ENCODE measurements at regions not wholly inside any gene's neighbourhood (a gene's known extent, or its start where the extent isn't known, plus 50 kb on each side); places are given as distances from the start of the nearest gene placed in this dataset.
"Not testable (repeated sequence)": the region's sequence is repeated elsewhere in the genome, so short reads cannot be mapped to it uniquely, and the experiment has no call there.

DNA sequence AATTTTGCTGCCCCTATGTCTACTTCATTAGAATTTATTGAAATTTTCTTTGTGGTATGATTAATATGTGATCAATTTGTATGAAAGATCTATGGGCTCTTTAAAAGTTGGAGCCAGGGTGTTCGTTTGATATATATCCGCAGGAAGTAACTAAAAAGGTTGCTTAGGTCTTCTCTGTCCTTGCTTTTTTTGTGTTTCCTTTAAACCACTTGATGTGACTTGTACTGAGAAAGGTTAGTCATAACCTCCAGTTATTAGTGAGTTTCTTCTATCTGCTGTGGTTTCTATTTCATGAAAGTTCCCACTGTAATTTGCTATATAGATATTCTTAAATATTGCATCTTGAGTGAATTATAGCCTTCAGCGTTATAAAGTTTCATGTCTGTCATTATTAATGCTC lies 585.3 kb upstream of the ARID1B start:
- no peaks in the 10 kb centered on the region for H3K9me3 ChIP-seq
- H3K36me3 ChIP-seq = no peaks in the 10 kb centered on the region
- TF ChIP-seq, protein P1, sequence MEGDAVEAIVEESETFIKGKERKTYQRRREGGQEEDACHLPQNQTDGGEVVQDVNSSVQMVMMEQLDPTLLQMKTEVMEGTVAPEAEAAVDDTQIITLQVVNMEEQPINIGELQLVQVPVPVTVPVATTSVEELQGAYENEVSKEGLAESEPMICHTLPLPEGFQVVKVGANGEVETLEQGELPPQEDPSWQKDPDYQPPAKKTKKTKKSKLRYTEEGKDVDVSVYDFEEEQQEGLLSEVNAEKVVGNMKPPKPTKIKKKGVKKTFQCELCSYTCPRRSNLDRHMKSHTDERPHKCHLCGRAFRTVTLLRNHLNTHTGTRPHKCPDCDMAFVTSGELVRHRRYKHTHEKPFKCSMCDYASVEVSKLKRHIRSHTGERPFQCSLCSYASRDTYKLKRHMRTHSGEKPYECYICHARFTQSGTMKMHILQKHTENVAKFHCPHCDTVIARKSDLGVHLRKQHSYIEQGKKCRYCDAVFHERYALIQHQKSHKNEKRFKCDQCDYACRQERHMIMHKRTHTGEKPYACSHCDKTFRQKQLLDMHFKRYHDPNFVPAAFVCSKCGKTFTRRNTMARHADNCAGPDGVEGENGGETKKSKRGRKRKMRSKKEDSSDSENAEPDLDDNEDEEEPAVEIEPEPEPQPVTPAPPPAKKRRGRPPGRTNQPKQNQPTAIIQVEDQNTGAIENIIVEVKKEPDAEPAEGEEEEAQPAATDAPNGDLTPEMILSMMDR (IDR thresholded peaks at IDR 0.05; ENCODE audit: low read depth, low read length) = no peak
- DNase-seq = no peak
- H3K4me1 ChIP-seq = no peaks in the 10 kb centered on the region; the same call in 1 of the 2 replicates
- H3K27me3 ChIP-seq = no peaks in the 10 kb centered on the region
- no peak overlapping the region for H3K4me3 ChIP-seq (ENCODE audit: low read depth, low read length)

DNA sequence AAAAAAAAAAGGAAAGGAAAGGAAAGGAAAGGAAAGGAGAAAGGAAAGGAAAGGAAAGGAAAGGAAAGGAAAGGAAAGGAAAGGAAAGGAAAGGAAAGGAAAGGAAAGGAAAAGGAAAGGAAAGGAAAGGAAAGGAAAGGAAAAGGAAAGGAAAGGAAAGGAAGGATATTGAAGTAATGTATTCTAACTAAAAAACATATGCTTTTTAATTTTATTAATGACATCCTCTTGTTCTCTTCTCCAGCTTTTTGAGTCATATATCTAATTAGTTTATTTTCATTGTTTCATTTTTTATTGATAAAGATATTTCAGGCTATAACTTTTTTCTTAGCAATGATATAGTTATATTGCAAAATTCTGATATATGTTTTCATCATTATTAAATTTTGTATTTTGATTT lies 585.8 kb upstream of the ARID1B start:
- H3K4me1 ChIP-seq; H3K4me3 ChIP-seq (ENCODE audit: low read depth, low read length); H3K9me3 ChIP-seq; DNase-seq; H3K27me3 ChIP-seq; H3K36me3 ChIP-seq: not testable (repeated sequence)

DNA sequence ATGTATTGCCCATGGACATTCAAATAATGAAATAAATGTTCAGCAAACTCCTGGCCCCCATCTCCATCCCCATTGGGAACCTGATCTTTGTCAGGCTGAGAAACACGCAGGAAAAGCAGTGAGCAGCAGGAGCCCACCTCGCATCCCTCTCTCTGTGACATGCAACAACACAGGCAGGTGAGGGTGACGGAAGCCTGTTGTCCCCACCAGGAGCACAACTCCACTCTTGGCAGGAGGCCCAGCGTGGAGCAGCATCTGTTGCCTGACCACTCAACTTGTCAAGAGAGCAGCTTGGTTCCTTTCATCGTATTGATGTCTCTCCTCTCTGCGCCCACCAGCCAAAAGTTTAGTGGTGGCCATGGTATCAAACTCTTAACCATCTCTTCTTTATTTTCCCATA lies 586.9 kb upstream of the ARID1B start:
- H3K4me3 ChIP-seq (ENCODE audit: low read depth, low read length) = no peak overlapping the region
- DNase-seq = peak; percentile 59
- TF ChIP-seq, protein P1 (IDR thresholded peaks at IDR 0.05; ENCODE audit: low read depth, low read length) = no peak
- no peaks in the 10 kb centered on the region; the same call in 1 of the 2 replicates for H3K4me1 ChIP-seq
- no peaks in the 10 kb centered on the region for H3K27me3 ChIP-seq
- no peaks in the 10 kb centered on the region for H3K36me3 ChIP-seq
- H3K9me3 ChIP-seq = no peaks in the 10 kb centered on the region

DNA sequence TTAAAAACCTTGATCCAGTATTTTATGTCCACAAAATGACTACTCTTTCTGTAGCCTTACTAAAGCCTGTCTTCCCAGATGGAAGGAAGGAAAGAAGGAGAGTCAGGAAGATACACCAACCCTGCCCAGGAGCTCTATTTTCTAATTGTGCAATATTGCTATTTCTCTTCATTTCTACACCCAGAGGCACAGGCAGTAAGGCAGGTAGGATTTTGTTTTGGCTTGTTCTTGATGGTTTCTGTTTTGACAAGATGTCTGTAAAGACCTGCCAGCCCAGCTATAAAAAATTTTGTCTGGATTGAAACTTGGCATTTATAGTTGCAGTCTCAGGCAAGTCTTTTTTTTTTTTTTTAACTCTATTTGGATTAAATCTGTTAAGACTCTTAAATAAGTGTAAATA lies 587.5 kb upstream of the ARID1B start:
- Histone ChIP-seq H3K27me3 (no peaks in the 10 kb centered on the region), H3K4me1 (no peaks in the 10 kb centered on the region; the same call in 1 of the 2 replicates), H3K4me3 (ENCODE audit: low read depth, low read length) (no peak overlapping the region), H3K9me3 (no peaks in the 10 kb centered on the region), H3K36me3 (no peaks in the 10 kb centered on the region)
- TF ChIP-seq, protein P1 (IDR thresholded peaks at IDR 0.05; ENCODE audit: low read depth, low read length) = no peak
- no peak for DNase-seq

DNA sequence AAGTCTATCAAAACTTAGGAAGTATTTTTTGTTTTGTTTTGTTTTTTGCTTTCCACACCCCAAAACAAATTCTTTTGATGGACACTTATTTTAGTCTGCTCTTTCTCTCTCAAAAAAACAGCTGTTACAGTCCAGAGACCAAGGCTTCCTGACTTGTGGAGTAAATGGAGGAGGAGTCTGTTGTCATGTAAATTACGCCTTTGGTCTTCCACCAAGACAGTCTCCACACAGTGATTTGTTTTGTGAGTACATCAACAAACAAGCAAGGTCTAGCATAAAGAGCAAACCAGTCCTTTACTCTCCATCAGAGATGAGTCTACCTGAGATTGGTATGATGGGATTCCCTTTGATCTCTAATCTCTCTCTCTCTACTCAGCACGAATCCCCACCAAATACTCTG lies 588.0 kb upstream of the ARID1B start:
- Histone ChIP-seq H3K27me3 (no peaks in the 10 kb centered on the region), H3K4me1 (no peaks in the 10 kb centered on the region; the same call in 1 of the 2 replicates), H3K36me3 (no peaks in the 10 kb centered on the region), H3K9me3 (no peaks in the 10 kb centered on the region), H3K4me3 (ENCODE audit: low read depth, low read length) (no peak overlapping the region)
- TF ChIP-seq, protein P1 (IDR thresholded peaks at IDR 0.05; ENCODE audit: low read depth, low read length) = no peak
- DNase-seq = no peak

DNA sequence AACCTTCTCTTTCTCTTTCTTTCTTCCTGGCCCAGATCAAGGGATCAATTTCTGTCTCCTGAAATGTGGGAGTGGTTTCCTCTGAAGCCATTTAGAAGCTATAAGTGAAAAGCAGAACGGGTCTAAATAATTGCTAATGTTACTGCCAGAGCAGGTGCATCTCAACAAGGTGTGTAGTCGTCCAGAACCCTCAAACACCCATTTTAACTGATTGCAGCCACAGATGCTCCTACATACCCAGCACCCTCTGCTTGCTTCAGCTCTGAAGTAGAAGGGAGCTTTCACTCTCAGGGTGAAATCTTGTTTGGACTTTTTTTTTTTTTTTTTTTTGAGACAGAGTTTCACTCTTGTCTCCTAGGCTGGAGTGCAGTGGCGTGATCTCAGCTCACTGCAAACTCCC lies 592.1 kb upstream of the ARID1B start:
- no peaks in the 10 kb centered on the region for H3K9me3 ChIP-seq
- TF ChIP-seq, protein P1 (IDR thresholded peaks at IDR 0.05; ENCODE audit: low read depth, low read length) = no peak
- DNase-seq = no peak
- no peaks in the 10 kb centered on the region for H3K27me3 ChIP-seq
- no peaks in the 10 kb centered on the region for H3K4me1 ChIP-seq
- no peaks in the 10 kb centered on the region for H3K36me3 ChIP-seq
- no peak overlapping the region for H3K4me3 ChIP-seq (ENCODE audit: low read depth, low read length)

DNA sequence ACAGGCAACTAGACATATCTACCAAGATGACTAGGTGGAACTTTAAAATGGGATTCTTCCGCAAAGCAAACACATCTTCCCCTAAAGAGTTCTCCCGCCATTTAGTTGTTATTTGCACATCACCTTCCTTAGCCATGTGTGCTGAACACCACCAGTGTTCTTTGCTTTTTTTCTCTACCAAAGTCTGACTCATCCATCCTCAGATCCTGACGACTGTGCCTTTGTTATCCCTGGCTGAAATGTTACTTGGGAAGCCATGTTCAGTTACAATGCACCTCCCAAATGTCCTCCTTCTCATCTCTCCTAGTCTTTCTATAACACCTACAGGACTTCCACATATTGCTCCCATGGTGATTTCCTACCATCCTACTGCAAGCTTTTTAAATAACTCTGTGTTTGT lies 593.5 kb upstream of the ARID1B start:
- no peaks in the 10 kb centered on the region for H3K27me3 ChIP-seq
- no peak for DNase-seq
- H3K36me3 ChIP-seq = no peaks in the 10 kb centered on the region
- no peaks in the 10 kb centered on the region for H3K4me1 ChIP-seq
- TF ChIP-seq, protein P1 (IDR thresholded peaks at IDR 0.05; ENCODE audit: low read depth, low read length) = no peak
- no peaks in the 10 kb centered on the region for H3K9me3 ChIP-seq
- H3K4me3 ChIP-seq (ENCODE audit: low read depth, low read length) = no peak overlapping the region

Measured in BE2C (cell line).